ENCODE measurements at regions not wholly inside any gene's neighbourhood (a gene's known extent, or its start where the extent isn't known, plus 50 kb on each side); places are given as distances from the start of the nearest gene placed in this dataset.

- DNase-seq (ENCODE audit: low read depth in 4 of 4, low spot score in 3 of 4) = no peak
Measured at GRCh38 chr2:78549766-78550165, 475.7 kb upstream of the REG3G start.

GRCh38 chr2:78553866-78554647, 471.4 kb upstream of the REG3G start:
- no peak for DNase-seq (ENCODE audit: low read depth in 4 of 4, low spot score in 3 of 4)

- no peak for DNase-seq (ENCODE audit: low read depth in 4 of 4, low spot score in 3 of 4)
Measured at GRCh38 chr2:78561876-78562275, 463.6 kb upstream of the REG3G start.

GRCh38 chr2:78564666-78565065, 460.8 kb upstream of the REG3G start:
- DNase-seq (ENCODE audit: low read depth in 4 of 4, low spot score in 3 of 4) = no peak

- DNase-seq (ENCODE audit: low read depth in 4 of 4, low spot score in 3 of 4) = no peak
Measured at GRCh38 chr2:78568782-78569373, 456.6 kb upstream of the REG3G start.

- DNase-seq (ENCODE audit: low read depth in 4 of 4, low spot score in 3 of 4) = no peak
Measured at GRCh38 chr2:78576409-78576808, 449.1 kb upstream of the REG3G start.

GRCh38 chr2:78585871-78586270, 439.6 kb upstream of the REG3G start:
- no peak for DNase-seq (ENCODE audit: low read depth in 4 of 4, low spot score in 3 of 4)

GRCh38 chr2:78586316-78586715, 439.2 kb upstream of the REG3G start:
- no peak for DNase-seq (ENCODE audit: low read depth in 4 of 4, low spot score in 3 of 4)

- DNase-seq (ENCODE audit: low read depth in 4 of 4, low spot score in 3 of 4) = no peak
Measured at GRCh38 chr2:78589871-78590270, 435.6 kb upstream of the REG3G start.

- no peak for DNase-seq (ENCODE audit: low read depth in 4 of 4, low spot score in 3 of 4)
Measured at GRCh38 chr2:78592491-78592890, 433.0 kb upstream of the REG3G start.

- no peak for DNase-seq (ENCODE audit: low read depth in 4 of 4, low spot score in 3 of 4)
Measured at GRCh38 chr2:78601113-78601512, 424.4 kb upstream of the REG3G start.

GRCh38 chr2:78602862-78603261, 422.6 kb upstream of the REG3G start:
- no peak for DNase-seq (ENCODE audit: low read depth in 4 of 4, low spot score in 3 of 4)

GRCh38 chr2:78606895-78607294, 418.6 kb upstream of the REG3G start:
- DNase-seq (ENCODE audit: low read depth in 4 of 4, low spot score in 3 of 4) = no peak

GRCh38 chr2:78614726-78615125, 410.8 kb upstream of the REG3G start:
- no peak for DNase-seq (ENCODE audit: low read depth in 4 of 4, low spot score in 3 of 4)

- no peak for DNase-seq (ENCODE audit: low read depth in 4 of 4, low spot score in 3 of 4)
Measured at GRCh38 chr2:78615956-78616355, 409.5 kb upstream of the REG3G start.

GRCh38 chr2:78634425-78634824, 391.1 kb upstream of the REG3G start:
- no peak for DNase-seq (ENCODE audit: low read depth in 4 of 4, low spot score in 3 of 4)

- no peak for DNase-seq (ENCODE audit: low read depth in 4 of 4, low spot score in 3 of 4)
Measured at GRCh38 chr2:78644854-78645253, 380.6 kb upstream of the REG3G start.

- DNase-seq (ENCODE audit: low read depth in 4 of 4, low spot score in 3 of 4) = no peak
Measured at GRCh38 chr2:78646533-78647364, 378.8 kb upstream of the REG3G start.

- no peak for DNase-seq (ENCODE audit: low read depth in 4 of 4, low spot score in 3 of 4)
Measured at GRCh38 chr2:78648558-78648957, 376.9 kb upstream of the REG3G start.

GRCh38 chr2:78654941-78655340, 370.6 kb upstream of the REG3G start:
- no peak for DNase-seq (ENCODE audit: low read depth in 4 of 4, low spot score in 3 of 4)

- no peak for DNase-seq (ENCODE audit: low read depth in 4 of 4, low spot score in 3 of 4)
Measured at GRCh38 chr2:78676921-78677696, 348.4 kb upstream of the REG3G start.
